Fibroblast of skin of abdomen (primary cell): ENCODE measurements at regions not wholly inside any gene's neighbourhood (a gene's known extent, or its start where the extent isn't known, plus 50 kb on each side); places are given as distances from the start of the nearest gene placed in this dataset.
"Not testable (repeated sequence)": the region's sequence is repeated elsewhere in the genome, so short reads cannot be mapped to it uniquely, and the experiment has no call there.

Experiments used
- DNase-seq: peaks from one replicate; pipeline ENCODE4 v3.0.0-alpha.2; 2013

DNA sequence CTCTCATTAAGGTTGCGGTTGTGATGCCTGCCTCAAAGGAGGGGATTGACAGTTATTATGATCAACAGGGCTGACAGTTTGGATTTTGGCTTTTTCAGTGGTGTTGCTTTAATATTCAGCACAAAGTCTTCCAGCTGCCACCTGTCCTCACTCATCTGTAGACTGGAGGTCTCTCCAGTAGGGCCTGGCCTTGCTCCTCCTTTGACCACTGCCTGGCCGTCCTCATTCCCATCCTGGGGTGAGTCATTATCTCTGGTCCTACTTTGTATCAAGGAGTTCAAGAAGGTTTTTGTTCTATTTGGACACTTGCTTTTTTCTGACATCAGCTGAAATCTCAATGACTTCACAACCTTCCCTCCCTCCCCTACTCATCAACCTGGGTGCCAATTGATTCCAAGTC, 95.1 kb upstream of the ZPLD1 start:
- no peak for DNase-seq

DNA sequence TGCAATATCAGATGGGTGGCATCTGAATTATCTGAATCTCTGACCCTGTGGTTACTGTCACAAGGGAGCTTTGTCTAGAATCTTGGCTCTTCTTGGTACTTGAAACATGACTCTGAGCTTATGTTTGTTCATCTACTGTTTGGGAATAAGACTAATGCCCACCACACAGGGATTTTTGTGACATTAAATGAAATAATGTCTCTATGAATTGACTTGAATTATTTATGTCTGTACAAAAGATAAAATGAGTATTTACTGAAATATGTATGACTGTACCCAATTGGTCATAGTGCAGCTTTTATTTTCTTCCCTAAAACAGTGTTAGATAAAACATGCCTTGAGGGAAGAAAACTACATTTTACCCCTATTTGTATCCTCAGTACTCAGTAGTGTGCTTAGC, 87.9 kb upstream of the ZPLD1 start:
- no peak for DNase-seq

- DNase-seq, result no peak
These were observed 85.9 kb upstream of the ZPLD1 start for GRCh38 chr3:102348904-102349303.

DNA sequence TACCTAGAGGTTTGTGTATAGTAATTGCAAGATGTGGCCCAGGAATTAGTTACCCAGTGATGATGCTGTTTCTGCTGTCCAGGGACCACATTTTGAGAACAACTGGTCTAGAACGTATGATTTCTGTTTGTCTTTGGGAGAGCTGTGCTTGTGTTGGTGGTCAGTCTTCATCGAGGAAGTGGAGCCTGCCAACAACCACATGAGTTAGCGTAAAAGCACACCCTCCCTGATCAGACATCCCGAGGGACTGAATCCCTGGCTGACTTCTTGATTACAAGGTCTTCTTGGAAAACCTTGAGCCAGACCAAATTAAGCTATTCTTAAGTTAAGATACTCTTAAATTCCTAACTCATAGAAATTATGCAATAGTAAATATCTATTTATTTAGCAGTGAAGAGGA, 81.7 kb upstream of the ZPLD1 start:
- no peak for DNase-seq

GRCh38 chr3:102353805-102354204, 81.0 kb upstream of the ZPLD1 start:
- no peak for DNase-seq

GRCh38 chr3:102354818-102355515, 79.8 kb upstream of the ZPLD1 start:
- peak; percentile 16 for DNase-seq

DNA sequence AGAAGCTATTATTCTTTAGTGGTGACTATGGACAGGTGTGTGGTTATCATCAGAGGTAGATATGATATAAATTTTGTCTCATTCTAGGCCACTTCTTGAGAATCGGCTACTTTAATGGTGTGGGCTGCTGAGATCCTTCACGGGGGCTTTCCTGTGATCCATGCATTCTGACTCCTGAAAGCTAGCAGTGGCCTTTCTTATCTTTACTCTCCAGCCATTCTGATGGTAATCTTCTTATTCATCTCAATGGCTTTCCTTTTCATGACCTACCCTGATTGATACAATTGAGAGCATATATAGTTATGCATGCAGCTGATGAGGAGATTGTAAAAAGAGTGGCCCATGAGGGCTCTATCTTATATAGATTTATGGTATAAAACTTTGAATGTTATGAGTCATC, 78.3 kb upstream of the ZPLD1 start:
- DNase-seq, result no peak

DNA sequence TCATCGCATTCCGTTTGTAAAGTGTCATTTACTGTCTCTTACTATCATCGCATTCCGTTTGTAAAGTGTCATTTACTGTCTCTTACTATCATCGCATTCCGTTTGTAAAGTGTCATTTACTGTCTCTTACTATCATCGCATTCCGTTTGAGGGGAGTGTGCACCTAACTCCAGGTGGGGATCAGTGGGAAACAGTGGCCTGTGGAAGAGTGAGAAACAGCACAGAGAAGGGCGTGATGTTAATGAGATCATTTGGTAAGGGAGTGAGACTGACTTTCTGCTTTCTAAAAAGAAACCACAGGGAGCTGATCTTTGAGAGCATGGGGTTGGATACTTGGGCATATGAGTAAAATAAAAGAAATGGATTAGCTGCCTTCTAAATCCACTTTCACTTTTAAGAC, 77.5 kb upstream of the ZPLD1 start:
- not testable (repeated sequence) for DNase-seq

- DNase-seq, result no peak
These were observed 74.5 kb upstream of the ZPLD1 start for GRCh38 chr3:102360183-102360860.

GRCh38 chr3:102361101-102361500, 73.7 kb upstream of the ZPLD1 start:
- DNase-seq, result no peak

DNA sequence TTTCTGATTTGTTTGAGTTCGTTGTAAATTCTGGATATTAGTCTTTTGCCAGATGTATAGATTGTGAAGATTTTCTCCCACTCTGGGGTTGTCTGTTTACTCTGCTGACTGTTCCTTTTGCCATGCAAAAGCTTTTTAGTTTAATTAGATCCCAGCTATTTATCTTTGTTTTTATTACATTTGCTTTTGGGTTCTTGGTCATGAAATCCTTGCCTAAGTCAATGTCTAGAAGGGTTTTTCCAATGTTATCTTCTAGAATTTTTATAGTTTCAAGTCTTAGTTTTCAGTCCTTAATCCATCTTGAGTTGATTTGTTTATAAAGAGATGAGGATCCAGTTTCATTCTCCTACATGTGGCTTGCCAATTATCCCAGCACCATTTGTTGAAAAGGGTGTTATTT, 68.7 kb upstream of the ZPLD1 start:
- DNase-seq, result not testable (repeated sequence)

- no peak for DNase-seq
These were observed 59.8 kb upstream of the ZPLD1 start for GRCh38 chr3:102374863-102375634.

DNA sequence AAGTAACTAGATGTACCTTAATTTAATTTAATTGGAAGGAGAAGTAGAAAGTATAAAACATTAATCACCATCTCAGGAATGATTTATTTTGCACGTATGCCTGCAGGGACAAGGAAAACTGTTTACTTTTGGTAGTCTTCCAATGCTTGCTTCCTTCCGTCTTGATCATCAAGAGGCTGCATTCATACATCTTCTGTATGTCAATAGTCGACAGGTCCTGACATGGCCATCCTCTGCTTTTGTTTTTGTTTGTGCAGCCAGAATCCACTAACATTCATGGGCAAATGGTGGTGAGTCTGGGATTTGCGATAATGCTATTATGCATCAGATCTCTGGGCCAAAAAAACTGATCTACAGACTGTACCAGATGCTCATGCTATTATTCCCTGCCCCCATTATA, 56.6 kb upstream of the ZPLD1 start:
- no peak for DNase-seq

- DNase-seq, result not testable (repeated sequence)
These were observed 52.6 kb upstream of the ZPLD1 start for GRCh38 chr3:102382201-102382600.
